SK-N-MC (cell line): ENCODE measurements at regions not wholly inside any gene's neighbourhood (a gene's known extent, or its start where the extent isn't known, plus 50 kb on each side); places are given as distances from the start of the nearest gene placed in this dataset.

ENCODE experiments used
- EZH2 ChIP-seq: fragments of 200-600 bp; sonication (generic); IDR thresholded peaks from one replicate; pipeline ENCODE4 v1.6.1; 2017; ENCODE audit warnings: antibody characterized with exemption
- POLR2AphosphoS5 ChIP-seq: IDR thresholded peaks from 2 replicates; pipeline ENCODE4 v1.6.1; 2012; ENCODE audit warnings: mild to moderate bottlenecking, low read depth, low read length, borderline replicate concordance

DNA sequence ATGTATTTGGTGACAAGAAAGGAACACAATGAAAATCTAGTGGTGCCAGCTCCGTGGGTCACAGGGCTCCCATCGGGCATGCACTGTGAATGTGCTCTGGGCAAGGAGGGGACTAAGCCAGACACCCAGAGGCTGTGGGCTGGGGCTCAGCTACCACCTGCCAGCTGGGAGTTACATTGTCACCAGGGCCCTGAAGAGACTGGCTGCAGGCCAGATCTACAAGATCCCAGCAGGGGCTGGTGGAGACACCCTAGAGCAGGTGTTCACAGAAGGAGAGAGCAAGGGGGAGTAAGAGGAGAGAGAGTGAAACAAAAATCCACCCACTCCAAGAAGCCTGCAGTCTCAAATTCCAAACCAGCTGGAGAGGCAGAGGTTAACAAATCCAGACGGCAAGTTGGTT is 116.6 kb upstream of the ADCY1 start:
- TF ChIP-seq EZH2: no peak
- TF ChIP-seq POLR2AphosphoS5: no peak
